K562 (cell line): ENCODE measurements at regions not wholly inside any gene's neighbourhood (a gene's known extent, or its start where the extent isn't known, plus 50 kb on each side); places are given as distances from the start of the nearest gene placed in this dataset.
A peak's percentile ranks its signal among the peaks of the same experiment; 100 is the strongest.

ENCODE experiments used
- ATF7 ChIP-seq: fragments of 450-650 bp; IDR thresholded peaks from 2 replicates; pipeline ENCODE4 v1.7.1; 2014; ENCODE audit warnings: mild to moderate bottlenecking, moderate library complexity
- CEBPG ChIP-seq, 3 experiments: fragments of 200-800 bp in 1 of 3; sonication (Bioruptor generic) in 1 of 3; sonication (generic) in 1 of 3; formaldehyde crosslinking in 1 of 3; IDR thresholded peaks in 2 of 3; conservative IDR thresholded peaks in 1 of 3; 2 replicates each; pipeline versions ENCODE4 v1.6.1 to v1.8.0; 2016 to 2022; ENCODE audit warnings: missing compliant biosample characterization in 2 of 3, missing genetic modification characterization in 2 of 3, mild to moderate bottlenecking in 1 of 3, missing genetic modification reagents in 1 of 3
- CTBP1 ChIP-seq: fragments of 450-650 bp; IDR thresholded peaks from 2 replicates; pipeline ENCODE4 v1.6.1; 2016; ENCODE audit warnings: borderline replicate concordance
- EHMT2 ChIP-seq: fragments of 450-650 bp; IDR thresholded peaks from 2 replicates; pipeline ENCODE4 v1.6.1; 2018; ENCODE audit warnings: antibody characterized with exemption
- JUND ChIP-seq, 2 experiments: IDR thresholded peaks; 2 replicates in 1 of 2; 3 replicates in 1 of 2; pipeline ENCODE4 v1.6.1; 2011; ENCODE audit warnings: borderline replicate concordance in 2 of 2, low read depth in 2 of 2, low read length in 2 of 2, improper control_type of control experiment in 1 of 2, missing biosample characterization in 1 of 2, missing genetic modification characterization in 1 of 2, missing genetic modification reagents in 1 of 2
- MAFG ChIP-seq: fragments of 450-650 bp; conservative IDR thresholded peaks from 2 replicates; pipeline ENCODE4 v1.6.1; 2016; ENCODE audit warnings: missing genetic modification characterization, missing compliant biosample characterization
- MTA1 ChIP-seq: fragments of 450-650 bp; IDR thresholded peaks from 2 replicates; pipeline ENCODE4 v1.6.1; 2017; ENCODE audit warnings: borderline replicate concordance
- NFE2 ChIP-seq: IDR thresholded peaks from 2 replicates; pipeline ENCODE4 v1.6.1; 2014; ENCODE audit warnings: antibody characterized with exemption, low read depth
- RCOR1 ChIP-seq, 2 experiments: IDR thresholded peaks; 2 replicates each; pipeline ENCODE4 v1.6.1; 2012; ENCODE audit warnings: low read depth in 2 of 2, low read length in 2 of 2, borderline replicate concordance in 1 of 2, improper control_type of control experiment in 1 of 2
- SMARCA4 ChIP-seq: fragments of 450-650 bp; IDR thresholded peaks from 2 replicates; pipeline ENCODE4 v1.6.1; 2016
- SUPT5H ChIP-seq: fragments of 450-650 bp; IDR thresholded peaks from 2 replicates; pipeline ENCODE4 v1.6.1; 2016
- ZNF316 ChIP-seq: fragments of 450-650 bp; IDR thresholded peaks from 2 replicates; pipeline ENCODE4 v1.6.1; 2016
- TF ChIP-seq, protein P1 (sequence below): fragments of 450-650 bp; IDR thresholded peaks from 2 replicates; pipeline ENCODE4 v1.6.1; 2016

DNA sequence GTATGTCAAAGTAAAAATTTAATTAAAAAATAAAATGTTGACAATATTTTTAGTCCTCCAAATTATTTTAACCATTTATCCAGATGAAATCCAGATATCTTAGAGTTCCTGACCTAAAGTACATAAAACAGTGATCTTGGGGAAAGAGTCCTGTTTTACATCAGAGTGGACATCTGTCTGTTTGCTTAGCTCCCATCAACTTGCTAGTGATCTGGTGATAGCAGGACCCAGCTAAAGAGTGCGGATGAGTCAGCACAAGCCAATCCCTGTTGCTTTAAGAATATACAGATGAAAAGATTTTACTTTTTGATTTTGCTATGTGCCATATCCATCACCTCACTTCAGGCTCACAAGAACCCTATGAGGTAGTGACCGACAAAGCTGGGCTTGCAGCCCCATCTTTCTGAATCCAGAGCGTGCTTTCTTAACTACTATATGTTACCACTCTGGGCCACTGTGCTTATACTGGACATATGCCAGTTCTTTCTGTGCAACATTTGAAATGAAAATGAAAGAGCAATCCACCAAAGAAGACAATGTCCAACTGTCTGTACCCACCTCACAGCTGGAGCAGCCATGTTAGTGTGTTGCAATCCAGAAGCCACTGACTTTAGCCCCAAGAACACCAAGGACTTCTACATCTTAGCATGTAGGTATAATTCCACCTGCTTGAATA is 167.6 kb upstream of the SESN3 start (continued):
- TF ChIP-seq RCOR1 (IDR thresholded peaks at IDR 0.05; ENCODE audit: borderline replicate concordance in 1 of 2, low read depth in 2 of 2, low read length in 2 of 2) (peak in 1 of 2 experiments; percentile 81; a peak in 1 of 4 replicates), JUND (IDR thresholded peaks at IDR 0.05; ENCODE audit: borderline replicate concordance, low read depth, low read length) (peak; percentile 84), JUND (tag; IDR thresholded peaks at IDR 0.05; ENCODE audit: borderline replicate concordance, low read depth, low read length) (peak; percentile 83; the same call in 2 of the 3 replicates), MAFG (tag) (peak; percentile 89), SMARCA4 (peak; percentile 50; the same call in 1 of the 2 replicates), ZNF316 (peak; percentile 64), NFE2 (peak; percentile 91), EHMT2 (no peak), CEBPG (CRISPR knock-in tag; IDR thresholded peaks at IDR 0.05) (peak; percentile 35; the same call in 1 of the 2 replicates), CEBPG (tag; conservative IDR thresholded peaks at IDR 0.05 in 1 of 2, IDR thresholded peaks at IDR 0.05 in 1 of 2) (peak; percentile 80 to 95), MTA1 (0 out of 2 replicates have a peak, but pooled peaks have one; percentile 32), CTBP1 (peak; percentile 75; the same call in 1 of the 2 replicates), ATF7 (peak; percentile 44; the same call in 1 of the 2 replicates), SUPT5H (no peak)
- TF ChIP-seq, protein P1, sequence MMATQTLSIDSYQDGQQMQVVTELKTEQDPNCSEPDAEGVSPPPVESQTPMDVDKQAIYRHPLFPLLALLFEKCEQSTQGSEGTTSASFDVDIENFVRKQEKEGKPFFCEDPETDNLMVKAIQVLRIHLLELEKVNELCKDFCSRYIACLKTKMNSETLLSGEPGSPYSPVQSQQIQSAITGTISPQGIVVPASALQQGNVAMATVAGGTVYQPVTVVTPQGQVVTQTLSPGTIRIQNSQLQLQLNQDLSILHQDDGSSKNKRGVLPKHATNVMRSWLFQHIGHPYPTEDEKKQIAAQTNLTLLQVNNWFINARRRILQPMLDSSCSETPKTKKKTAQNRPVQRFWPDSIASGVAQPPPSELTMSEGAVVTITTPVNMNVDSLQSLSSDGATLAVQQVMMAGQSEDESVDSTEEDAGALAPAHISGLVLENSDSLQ, result peak; percentile 39; the same call in 1 of the 2 replicates
